ENCODE measurements at regions not wholly inside any gene's neighbourhood (a gene's known extent, or its start where the extent isn't known, plus 50 kb on each side); places are given as distances from the start of the nearest gene placed in this dataset.

DNA sequence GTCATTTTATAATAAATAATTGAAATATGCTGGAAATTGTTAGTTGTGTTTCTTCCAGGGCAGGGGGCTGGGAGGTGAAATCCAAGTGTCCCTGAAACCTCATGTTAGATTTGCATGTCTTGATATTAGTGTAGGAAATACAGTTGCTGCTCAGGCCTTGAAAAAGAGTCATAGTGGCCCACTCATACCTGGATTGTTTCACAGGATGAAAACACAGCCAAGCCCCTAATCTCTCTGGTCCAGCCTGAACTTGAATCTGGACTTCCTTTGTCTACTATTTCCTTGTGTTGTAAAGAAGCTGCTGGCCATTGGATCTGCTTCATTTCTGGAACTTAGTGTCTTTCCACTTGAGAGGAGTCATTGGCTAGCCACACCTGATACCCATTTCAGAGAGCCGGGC, 108.8 kb upstream of the JARID2 start:
- no peaks in the 10 kb centered on the region for H3K9me3 ChIP-seq (ENCODE audit: control insufficient read depth, insufficient read depth, low read depth, low read length)
- no peak overlapping the region for H3K27ac ChIP-seq (ENCODE audit: extremely low read depth, low read depth, low read length)
- H3K36me3 ChIP-seq (ENCODE audit: control insufficient read depth in 2 of 2, insufficient read depth in 1 of 2, low read length in 2 of 2), result no peaks in the 10 kb centered on the region
- H3K4me1 ChIP-seq (ENCODE audit: control insufficient read depth, insufficient read depth, low read length), result 0 out of 2 replicates have a peak, but pooled peaks cover 2% of the 10 kb centered on the region
- ChIA-PET CTCF (no interaction called here), POLR2A (no interaction called here)
- no peak overlapping the region for H3K4me3 ChIP-seq (ENCODE audit: low read depth, low read length)
- TF ChIP-seq ZBTB7A (tag by site-specific recombination; IDR thresholded peaks at IDR 0.05; ENCODE audit: low read depth) (no peak), SALL2 (tag by site-specific recombination; IDR thresholded peaks at IDR 0.05; ENCODE audit: borderline replicate concordance) (no peak), ZBTB48 (tag by site-specific recombination; IDR thresholded peaks at IDR 0.05) (no peak), ZNF223 (tag by site-specific recombination; IDR thresholded peaks at IDR 0.05) (no peak), ZNF341 (tag by site-specific recombination; IDR thresholded peaks at IDR 0.05; ENCODE audit: low read depth) (no peak), ZNF211 (tag by site-specific recombination; IDR thresholded peaks at IDR 0.05; ENCODE audit: low read depth) (no peak), ZNF558 (tag by site-specific recombination; IDR thresholded peaks at IDR 0.05) (no peak), ZFP37 (tag by site-specific recombination; IDR thresholded peaks at IDR 0.05) (no peak), BCL11A (tag by site-specific recombination; IDR thresholded peaks at IDR 0.05; ENCODE audit: low read depth) (no peak), ZNF175 (tag by site-specific recombination; IDR thresholded peaks at IDR 0.05) (no peak), ZNF837 (tag by site-specific recombination; IDR thresholded peaks at IDR 0.05) (no peak), ZXDB (tag by site-specific recombination; IDR thresholded peaks at IDR 0.05) (no peak)
- TF ChIP-seq, protein P1, sequence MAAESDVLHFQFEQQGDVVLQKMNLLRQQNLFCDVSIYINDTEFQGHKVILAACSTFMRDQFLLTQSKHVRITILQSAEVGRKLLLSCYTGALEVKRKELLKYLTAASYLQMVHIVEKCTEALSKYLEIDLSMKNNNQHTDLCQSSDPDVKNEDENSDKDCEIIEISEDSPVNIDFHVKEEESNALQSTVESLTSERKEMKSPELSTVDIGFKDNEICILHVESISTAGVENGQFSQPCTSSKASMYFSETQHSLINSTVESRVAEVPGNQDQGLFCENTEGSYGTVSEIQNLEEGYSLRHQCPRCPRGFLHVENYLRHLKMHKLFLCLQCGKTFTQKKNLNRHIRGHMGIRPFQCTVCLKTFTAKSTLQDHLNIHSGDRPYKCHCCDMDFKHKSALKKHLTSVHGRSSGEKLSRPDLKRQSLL (tag by site-specific recombination; IDR thresholded peaks at IDR 0.05), result no peak
- TF ChIP-seq, protein P2, sequence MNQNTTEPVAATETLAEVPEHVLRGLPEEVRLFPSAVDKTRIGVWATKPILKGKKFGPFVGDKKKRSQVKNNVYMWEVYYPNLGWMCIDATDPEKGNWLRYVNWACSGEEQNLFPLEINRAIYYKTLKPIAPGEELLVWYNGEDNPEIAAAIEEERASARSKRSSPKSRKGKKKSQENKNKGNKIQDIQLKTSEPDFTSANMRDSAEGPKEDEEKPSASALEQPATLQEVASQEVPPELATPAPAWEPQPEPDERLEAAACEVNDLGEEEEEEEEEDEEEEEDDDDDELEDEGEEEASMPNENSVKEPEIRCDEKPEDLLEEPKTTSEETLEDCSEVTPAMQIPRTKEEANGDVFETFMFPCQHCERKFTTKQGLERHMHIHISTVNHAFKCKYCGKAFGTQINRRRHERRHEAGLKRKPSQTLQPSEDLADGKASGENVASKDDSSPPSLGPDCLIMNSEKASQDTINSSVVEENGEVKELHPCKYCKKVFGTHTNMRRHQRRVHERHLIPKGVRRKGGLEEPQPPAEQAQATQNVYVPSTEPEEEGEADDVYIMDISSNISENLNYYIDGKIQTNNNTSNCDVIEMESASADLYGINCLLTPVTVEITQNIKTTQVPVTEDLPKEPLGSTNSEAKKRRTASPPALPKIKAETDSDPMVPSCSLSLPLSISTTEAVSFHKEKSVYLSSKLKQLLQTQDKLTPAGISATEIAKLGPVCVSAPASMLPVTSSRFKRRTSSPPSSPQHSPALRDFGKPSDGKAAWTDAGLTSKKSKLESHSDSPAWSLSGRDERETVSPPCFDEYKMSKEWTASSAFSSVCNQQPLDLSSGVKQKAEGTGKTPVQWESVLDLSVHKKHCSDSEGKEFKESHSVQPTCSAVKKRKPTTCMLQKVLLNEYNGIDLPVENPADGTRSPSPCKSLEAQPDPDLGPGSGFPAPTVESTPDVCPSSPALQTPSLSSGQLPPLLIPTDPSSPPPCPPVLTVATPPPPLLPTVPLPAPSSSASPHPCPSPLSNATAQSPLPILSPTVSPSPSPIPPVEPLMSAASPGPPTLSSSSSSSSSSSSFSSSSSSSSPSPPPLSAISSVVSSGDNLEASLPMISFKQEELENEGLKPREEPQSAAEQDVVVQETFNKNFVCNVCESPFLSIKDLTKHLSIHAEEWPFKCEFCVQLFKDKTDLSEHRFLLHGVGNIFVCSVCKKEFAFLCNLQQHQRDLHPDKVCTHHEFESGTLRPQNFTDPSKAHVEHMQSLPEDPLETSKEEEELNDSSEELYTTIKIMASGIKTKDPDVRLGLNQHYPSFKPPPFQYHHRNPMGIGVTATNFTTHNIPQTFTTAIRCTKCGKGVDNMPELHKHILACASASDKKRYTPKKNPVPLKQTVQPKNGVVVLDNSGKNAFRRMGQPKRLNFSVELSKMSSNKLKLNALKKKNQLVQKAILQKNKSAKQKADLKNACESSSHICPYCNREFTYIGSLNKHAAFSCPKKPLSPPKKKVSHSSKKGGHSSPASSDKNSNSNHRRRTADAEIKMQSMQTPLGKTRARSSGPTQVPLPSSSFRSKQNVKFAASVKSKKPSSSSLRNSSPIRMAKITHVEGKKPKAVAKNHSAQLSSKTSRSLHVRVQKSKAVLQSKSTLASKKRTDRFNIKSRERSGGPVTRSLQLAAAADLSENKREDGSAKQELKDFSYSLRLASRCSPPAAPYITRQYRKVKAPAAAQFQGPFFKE (tag by site-specific recombination; IDR thresholded peaks at IDR 0.05; ENCODE audit: borderline replicate concordance), result no peak
- TF ChIP-seq, protein P3, sequence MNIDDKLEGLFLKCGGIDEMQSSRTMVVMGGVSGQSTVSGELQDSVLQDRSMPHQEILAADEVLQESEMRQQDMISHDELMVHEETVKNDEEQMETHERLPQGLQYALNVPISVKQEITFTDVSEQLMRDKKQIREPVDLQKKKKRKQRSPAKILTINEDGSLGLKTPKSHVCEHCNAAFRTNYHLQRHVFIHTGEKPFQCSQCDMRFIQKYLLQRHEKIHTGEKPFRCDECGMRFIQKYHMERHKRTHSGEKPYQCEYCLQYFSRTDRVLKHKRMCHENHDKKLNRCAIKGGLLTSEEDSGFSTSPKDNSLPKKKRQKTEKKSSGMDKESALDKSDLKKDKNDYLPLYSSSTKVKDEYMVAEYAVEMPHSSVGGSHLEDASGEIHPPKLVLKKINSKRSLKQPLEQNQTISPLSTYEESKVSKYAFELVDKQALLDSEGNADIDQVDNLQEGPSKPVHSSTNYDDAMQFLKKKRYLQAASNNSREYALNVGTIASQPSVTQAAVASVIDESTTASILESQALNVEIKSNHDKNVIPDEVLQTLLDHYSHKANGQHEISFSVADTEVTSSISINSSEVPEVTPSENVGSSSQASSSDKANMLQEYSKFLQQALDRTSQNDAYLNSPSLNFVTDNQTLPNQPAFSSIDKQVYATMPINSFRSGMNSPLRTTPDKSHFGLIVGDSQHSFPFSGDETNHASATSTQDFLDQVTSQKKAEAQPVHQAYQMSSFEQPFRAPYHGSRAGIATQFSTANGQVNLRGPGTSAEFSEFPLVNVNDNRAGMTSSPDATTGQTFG (tag by site-specific recombination; IDR thresholded peaks at IDR 0.05; ENCODE audit: borderline replicate concordance), result no peak

DNA sequence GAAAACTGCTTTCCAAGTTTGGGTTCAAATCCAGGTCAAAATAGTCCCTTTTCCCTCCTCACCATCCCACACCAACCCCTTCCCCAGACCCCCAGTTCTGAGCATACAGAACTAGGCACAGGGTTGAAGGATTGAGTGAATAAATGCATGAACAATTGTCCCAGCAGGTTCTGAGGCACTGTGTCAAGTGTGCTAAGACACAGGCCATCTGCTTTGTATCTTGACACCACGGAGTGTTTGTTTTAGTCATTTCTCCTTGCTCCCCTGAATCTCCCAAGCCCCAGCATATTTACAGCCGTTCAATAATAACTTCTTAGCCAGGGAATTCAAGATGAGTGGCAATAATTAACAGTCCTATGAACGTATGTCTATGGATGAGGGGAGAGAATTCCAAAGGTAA, 102.8 kb upstream of the JARID2 start:
- Histone ChIP-seq H3K4me3 (ENCODE audit: low read depth, low read length) (no peak overlapping the region), H3K27ac (ENCODE audit: extremely low read depth, low read depth, low read length) (no peak overlapping the region), H3K36me3 (ENCODE audit: control insufficient read depth in 2 of 2, insufficient read depth in 1 of 2, low read length in 2 of 2) (no peaks in the 10 kb centered on the region), H3K9me3 (ENCODE audit: control insufficient read depth, insufficient read depth, low read depth, low read length) (no peaks in the 10 kb centered on the region), H3K4me1 (ENCODE audit: control insufficient read depth, insufficient read depth, low read length) (peaks cover 5% of the 10 kb centered on the region)
- POLR2A ChIA-PET, result no interaction called here
- CTCF ChIA-PET, result no interaction called here
- TF ChIP-seq ZNF776 (tag by site-specific recombination; IDR thresholded peaks at IDR 0.05; ENCODE audit: borderline replicate concordance) (no peak), BCL11A (tag by site-specific recombination; IDR thresholded peaks at IDR 0.05; ENCODE audit: low read depth) (no peak), ZNF292 (tag by site-specific recombination; IDR thresholded peaks at IDR 0.05; ENCODE audit: borderline replicate concordance, low read depth) (no peak), ZNF624 (tag by site-specific recombination; IDR thresholded peaks at IDR 0.05) (no peak), KLF16 (tag by site-specific recombination; IDR thresholded peaks at IDR 0.05) (no peak), HOXA7 (CRISPR knock-in tag; IDR thresholded peaks at IDR 0.05; ENCODE audit: borderline replicate concordance) (no peak), ZNF791 (tag by site-specific recombination; IDR thresholded peaks at IDR 0.05) (no peak), ZNF202 (tag by site-specific recombination; IDR thresholded peaks at IDR 0.05; ENCODE audit: borderline replicate concordance) (no peak), ZNF248 (tag by site-specific recombination; IDR thresholded peaks at IDR 0.05) (no peak), GLI4 (tag by site-specific recombination; IDR thresholded peaks at IDR 0.05) (no peak), ZNF707 (tag by site-specific recombination; IDR thresholded peaks at IDR 0.05) (no peak), SCRT2 (tag by site-specific recombination; IDR thresholded peaks at IDR 0.05) (no peak), ZBTB8A (tag by site-specific recombination; IDR thresholded peaks at IDR 0.05) (no peak)
- TF ChIP-seq, protein P4, sequence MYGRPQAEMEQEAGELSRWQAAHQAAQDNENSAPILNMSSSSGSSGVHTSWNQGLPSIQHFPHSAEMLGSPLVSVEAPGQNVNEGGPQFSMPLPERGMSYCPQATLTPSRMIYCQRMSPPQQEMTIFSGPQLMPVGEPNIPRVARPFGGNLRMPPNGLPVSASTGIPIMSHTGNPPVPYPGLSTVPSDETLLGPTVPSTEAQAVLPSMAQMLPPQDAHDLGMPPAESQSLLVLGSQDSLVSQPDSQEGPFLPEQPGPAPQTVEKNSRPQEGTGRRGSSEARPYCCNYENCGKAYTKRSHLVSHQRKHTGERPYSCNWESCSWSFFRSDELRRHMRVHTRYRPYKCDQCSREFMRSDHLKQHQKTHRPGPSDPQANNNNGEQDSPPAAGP (tag by site-specific recombination; IDR thresholded peaks at IDR 0.05), result no peak
